PC-9 (cell line): ENCODE measurements at regions not wholly inside any gene's neighbourhood (a gene's known extent, or its start where the extent isn't known, plus 50 kb on each side); places are given as distances from the start of the nearest gene placed in this dataset.

Source experiments
- BruUV-seq: library from RNA; stranded (reverse); fragments of 400-500 nt; replicated peaks from 2 replicates; lab custom pipeline; 2021; lab: Mats Ljungman, UMichigan
- CTCF ChIA-PET: fragments of 300-600 bp; sonication (Branson Sonifier 250); formaldehyde crosslinking; loops from one replicate; lab custom pipeline; 2022; ENCODE audit warnings: antibody characterized with exemption; lab: Charles Lee
- POLR2A ChIA-PET: fragments of 300-600 bp; sonication (Branson Sonifier 250); formaldehyde crosslinking; loops from one replicate; lab custom pipeline; 2022; ENCODE audit warnings: antibody characterized with exemption; ENCODE audit not compliant: unreplicated experiment; lab: Charles Lee
- DNase-seq, 2 experiments: peaks; one replicate each; pipeline versions ENCODE4 v3.0.0 to v3.0.0-alpha.2; 2015 to 2022; ENCODE audit warnings: mixed read lengths in 1 of 2
- H2AFZ ChIP-seq: fragments of 200-600 bp; sonication (generic); 2 replicates; pipeline ENCODE4 v1.8.1; 2017; ENCODE audit warnings: antibody characterized with exemption
- H3F3A ChIP-seq: fragments of 200-600 bp; sonication (generic); 2 replicates; pipeline ENCODE4 v1.8.1; 2017; ENCODE audit warnings: antibody characterized with exemption, mild to moderate bottlenecking, low read depth; ENCODE audit not compliant: insufficient read depth
- H3K27ac ChIP-seq: fragments of 200-600 bp; sonication (generic); 2 replicates; pipeline ENCODE4 v1.6.1; 2016; ENCODE audit warnings: mixed run types
- H3K27me3 ChIP-seq: fragments of 200-600 bp; sonication (generic); 2 replicates; pipeline ENCODE4 v1.6.1; 2016; ENCODE audit warnings: low read depth, mixed run types; ENCODE audit not compliant: insufficient read depth
- H3K36me3 ChIP-seq: fragments of 200-600 bp; sonication (generic); 2 replicates; pipeline ENCODE4 v1.6.1; 2016; ENCODE audit warnings: low read depth, mixed run types
- H3K4me1 ChIP-seq: fragments of 200-600 bp; sonication (generic); replicated peaks from 2 replicates; pipeline ENCODE4 v1.6.1; 2016; ENCODE audit warnings: mixed run types; ENCODE audit not compliant: insufficient read depth
- H3K4me2 ChIP-seq: fragments of 200-600 bp; sonication (generic); 2 replicates; pipeline ENCODE4 v1.6.1; 2017; ENCODE audit warnings: mixed run types
- H3K4me3 ChIP-seq: fragments of 200-600 bp; sonication (generic); 2 replicates; pipeline ENCODE4 v1.6.1; 2016; ENCODE audit warnings: mixed run types
- H3K79me2 ChIP-seq: fragments of 200-600 bp; sonication (generic); 2 replicates; pipeline ENCODE4 v1.6.1; 2017; ENCODE audit warnings: low read depth, mixed run types
- H3K9me2 ChIP-seq: fragments of 200-600 bp; sonication (generic); 2 replicates; pipeline ENCODE4 v1.8.1; 2017; ENCODE audit warnings: mild to moderate bottlenecking; ENCODE audit not compliant: insufficient read depth
- H3K9me3 ChIP-seq: fragments of 200-600 bp; sonication (generic); 2 replicates; pipeline ENCODE4 v1.8.1; 2016; ENCODE audit warnings: low read depth; ENCODE audit not compliant: insufficient read depth
- H4K20me1 ChIP-seq: fragments of 200-600 bp; sonication (generic); 2 replicates; pipeline ENCODE4 v1.8.1; 2017; ENCODE audit not compliant: insufficient read depth
- EZH2 ChIP-seq: fragments of 200-600 bp; sonication (generic); IDR thresholded peaks from 2 replicates; pipeline ENCODE4 v1.8.0; 2017; ENCODE audit warnings: antibody characterized with exemption, low read depth
- intact Hi-C: fragments of 100-400 bp; cut with micrococcal nuclease; formaldehyde crosslinking; loops from one replicate; pipeline ENCODE4 v1.10.0; 2022; ENCODE audit not compliant: unreplicated experiment
- TF ChIP-seq, protein P1 (sequence below): fragments of 200-600 bp; sonication (generic); conservative IDR thresholded peaks from 2 replicates; pipeline ENCODE4 v1.6.1; 2017; ENCODE audit warnings: mixed run types, antibody characterized with exemption, mild to moderate bottlenecking, moderate library complexity

DNA sequence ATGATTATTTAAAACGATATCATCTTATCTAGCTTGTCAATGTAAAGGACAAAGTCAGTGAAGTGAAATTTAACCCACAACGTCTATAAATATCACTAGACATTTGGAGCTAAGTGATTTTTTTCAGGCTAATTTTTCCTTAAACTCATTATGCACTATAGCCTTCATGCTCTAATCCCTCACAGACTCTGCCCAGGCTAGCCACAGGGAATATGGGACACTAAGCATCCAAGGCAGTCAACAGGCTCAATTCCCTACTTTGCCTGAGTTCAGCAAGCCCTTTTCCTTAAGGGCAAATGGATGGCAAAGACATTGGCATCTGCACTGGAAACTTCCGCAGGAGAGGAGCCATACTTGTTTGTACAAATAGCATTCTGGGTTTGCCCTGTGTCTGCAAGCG lies 577.0 kb downstream of the LMO4 start:
- CTCF ChIA-PET = no interaction called here
- H3K36me3 ChIP-seq = no peaks in the 10 kb centered on the region
- H3K27me3 ChIP-seq = no peaks in the 10 kb centered on the region
- no peak for TF ChIP-seq EZH2
- TF ChIP-seq, protein P1, sequence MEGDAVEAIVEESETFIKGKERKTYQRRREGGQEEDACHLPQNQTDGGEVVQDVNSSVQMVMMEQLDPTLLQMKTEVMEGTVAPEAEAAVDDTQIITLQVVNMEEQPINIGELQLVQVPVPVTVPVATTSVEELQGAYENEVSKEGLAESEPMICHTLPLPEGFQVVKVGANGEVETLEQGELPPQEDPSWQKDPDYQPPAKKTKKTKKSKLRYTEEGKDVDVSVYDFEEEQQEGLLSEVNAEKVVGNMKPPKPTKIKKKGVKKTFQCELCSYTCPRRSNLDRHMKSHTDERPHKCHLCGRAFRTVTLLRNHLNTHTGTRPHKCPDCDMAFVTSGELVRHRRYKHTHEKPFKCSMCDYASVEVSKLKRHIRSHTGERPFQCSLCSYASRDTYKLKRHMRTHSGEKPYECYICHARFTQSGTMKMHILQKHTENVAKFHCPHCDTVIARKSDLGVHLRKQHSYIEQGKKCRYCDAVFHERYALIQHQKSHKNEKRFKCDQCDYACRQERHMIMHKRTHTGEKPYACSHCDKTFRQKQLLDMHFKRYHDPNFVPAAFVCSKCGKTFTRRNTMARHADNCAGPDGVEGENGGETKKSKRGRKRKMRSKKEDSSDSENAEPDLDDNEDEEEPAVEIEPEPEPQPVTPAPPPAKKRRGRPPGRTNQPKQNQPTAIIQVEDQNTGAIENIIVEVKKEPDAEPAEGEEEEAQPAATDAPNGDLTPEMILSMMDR = no peak
- no peak overlapping the region for H3K27ac ChIP-seq
- no peak overlapping the region for H3K4me3 ChIP-seq
- BruUV-seq = no TSS peak
- H4K20me1 ChIP-seq = no peaks in the 10 kb centered on the region
- H2AFZ ChIP-seq = no peak overlapping the region
- no peaks in the 10 kb centered on the region for H3F3A ChIP-seq
- H3K9me3 ChIP-seq = no peaks in the 10 kb centered on the region
- no peaks in the 10 kb centered on the region for H3K79me2 ChIP-seq
- no peaks in the 10 kb centered on the region for H3K4me1 ChIP-seq
- H3K4me2 ChIP-seq = no peak overlapping the region
- no peak for DNase-seq
- POLR2A ChIA-PET = no interaction called here
- H3K9me2 ChIP-seq = peaks cover 5% of the 10 kb centered on the region; the same call in 1 of the 2 replicates
- intact Hi-C loops = no loop called here

DNA sequence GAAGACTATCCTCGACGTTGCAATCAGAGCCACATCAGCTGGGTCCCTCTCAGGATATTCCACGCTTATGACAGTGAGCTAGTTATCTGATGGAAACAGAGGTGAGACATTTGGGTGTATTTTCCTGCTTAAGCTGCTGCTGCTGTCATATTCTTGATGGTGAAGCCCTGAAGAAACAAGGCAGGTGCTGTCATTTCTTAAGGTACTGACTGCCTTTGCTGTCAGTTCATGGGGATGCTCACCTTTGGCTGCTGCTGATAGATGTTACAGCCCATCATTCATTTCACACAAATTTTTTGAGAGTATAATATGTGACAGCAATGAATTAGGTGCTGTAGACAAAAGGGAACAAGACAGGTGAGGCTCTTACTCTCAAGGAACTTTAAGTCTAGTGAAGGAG lies 577.4 kb downstream of the LMO4 start:
- BruUV-seq = no TSS peak
- ChIA-PET CTCF (no interaction called here), POLR2A (no interaction called here)
- Histone ChIP-seq H3K79me2 (no peaks in the 10 kb centered on the region), H3F3A (no peaks in the 10 kb centered on the region), H3K4me1 (no peaks in the 10 kb centered on the region), H3K4me3 (no peak overlapping the region), H3K9me2 (peaks cover 5% of the 10 kb centered on the region; the same call in 1 of the 2 replicates), H3K27me3 (no peaks in the 10 kb centered on the region), H2AFZ (no peak overlapping the region), H3K36me3 (no peaks in the 10 kb centered on the region), H3K4me2 (no peak overlapping the region), H3K27ac (no peak overlapping the region), H3K9me3 (no peaks in the 10 kb centered on the region), H4K20me1 (no peaks in the 10 kb centered on the region)
- intact Hi-C loops = no loop called here
- TF ChIP-seq, protein P1 = no peak
- no peak for TF ChIP-seq EZH2
- no peak for DNase-seq

DNA sequence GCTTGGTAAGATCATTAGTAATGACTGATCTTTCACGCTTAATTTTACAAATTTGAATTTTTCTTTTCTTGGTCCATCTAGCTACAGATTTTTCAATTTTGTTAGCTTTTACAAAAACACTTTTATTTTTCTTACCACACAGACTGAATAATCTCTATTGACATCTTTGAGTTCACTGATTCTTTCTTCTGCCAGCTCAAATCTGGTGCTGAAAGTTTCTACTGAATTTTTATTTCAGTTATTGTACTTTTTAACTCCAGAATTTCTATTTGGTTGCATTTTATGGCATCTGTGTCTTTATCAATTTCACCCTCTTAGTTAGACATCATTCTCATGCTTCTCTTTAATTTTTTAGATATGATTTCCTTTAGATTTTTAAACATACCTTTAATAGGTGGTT lies 584.7 kb downstream of the LMO4 start:
- Histone ChIP-seq H2AFZ (no peak overlapping the region), H3K27me3 (no peaks in the 10 kb centered on the region), H4K20me1 (no peaks in the 10 kb centered on the region), H3K4me1 (no peaks in the 10 kb centered on the region), H3K36me3 (no peaks in the 10 kb centered on the region), H3K4me2 (no peak overlapping the region), H3F3A (no peaks in the 10 kb centered on the region), H3K9me3 (0 out of 2 replicates have a peak, but pooled peaks cover 3% of the 10 kb centered on the region), H3K9me2 (no peaks in the 10 kb centered on the region; the same call in 1 of the 2 replicates), H3K27ac (no peak overlapping the region), H3K79me2 (no peaks in the 10 kb centered on the region), H3K4me3 (no peak overlapping the region)
- TF ChIP-seq EZH2 = no peak
- TF ChIP-seq, protein P1 = no peak
- no TSS peak for BruUV-seq
- POLR2A ChIA-PET = no interaction called here
- CTCF ChIA-PET = no interaction called here
- DNase-seq = no peak
- intact Hi-C loops = no loop called here
